Left kidney (tissue), 1 donor: ENCODE measurements at regions not wholly inside any gene's neighbourhood (a gene's known extent, or its start where the extent isn't known, plus 50 kb on each side); places are given as distances from the start of the nearest gene placed in this dataset.

Source experiments
- DNase-seq: peaks from one replicate; pipeline ENCODE4 v3.0.0-alpha.2; 2013

DNA sequence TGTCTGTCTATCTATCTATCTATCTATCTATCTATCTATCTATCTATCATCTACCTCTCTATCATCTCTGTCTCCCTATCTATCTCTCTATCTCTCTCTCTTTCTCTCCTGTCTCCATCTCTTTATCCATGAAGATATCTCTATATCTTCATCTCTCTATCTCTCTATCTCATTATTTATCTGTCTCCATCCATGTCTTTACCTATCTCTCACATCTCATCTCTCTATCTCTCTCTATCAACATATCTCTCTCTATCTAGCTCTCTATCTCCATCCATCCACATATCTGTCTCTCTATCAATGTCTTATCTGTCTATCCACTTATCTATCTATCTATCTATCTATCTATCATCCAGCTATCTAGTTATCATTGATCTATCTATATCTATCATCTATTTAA is 292.1 kb upstream of the IRX2 start:
- no peak for DNase-seq

- DNase-seq: no peak
Observed at GRCh38 chr5:3041001-3041400, 289.5 kb upstream of the IRX2 start.

DNA sequence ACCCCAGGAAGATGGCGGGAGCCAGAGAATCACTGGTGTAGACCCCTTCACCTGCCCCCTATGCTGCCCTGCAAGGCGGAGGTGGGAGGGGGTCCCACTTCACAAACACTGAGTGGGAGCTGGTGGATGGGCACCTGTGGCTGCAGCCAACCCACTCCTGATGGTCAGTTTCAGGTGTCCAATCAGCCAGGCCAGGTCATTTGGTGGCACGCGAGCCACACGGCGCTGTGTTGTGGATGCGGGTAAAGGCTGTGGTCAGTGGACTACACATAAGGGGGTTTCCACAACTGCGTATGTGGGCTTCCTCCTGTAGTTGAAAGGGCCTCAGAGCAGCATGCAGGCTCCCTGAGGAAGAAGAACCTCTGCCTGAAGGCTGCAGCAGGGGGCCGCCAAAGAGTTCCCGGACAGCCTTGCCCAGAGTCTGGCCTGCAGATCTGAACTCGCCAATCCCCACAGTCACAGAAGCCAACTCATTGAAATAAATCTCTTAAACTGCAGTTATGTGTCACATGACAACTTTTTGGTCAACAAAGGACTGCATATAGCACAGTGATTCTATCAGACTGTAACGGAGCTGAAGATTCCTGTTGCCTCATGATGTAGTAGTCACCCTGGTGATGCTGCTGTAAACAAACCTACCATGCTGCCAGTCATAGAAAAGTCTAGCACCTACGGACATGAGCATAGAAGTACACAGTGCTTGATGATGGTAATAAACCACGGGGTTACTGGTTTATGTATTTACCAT is 284.7 kb upstream of the IRX2 start:
- no peak for DNase-seq

DNA sequence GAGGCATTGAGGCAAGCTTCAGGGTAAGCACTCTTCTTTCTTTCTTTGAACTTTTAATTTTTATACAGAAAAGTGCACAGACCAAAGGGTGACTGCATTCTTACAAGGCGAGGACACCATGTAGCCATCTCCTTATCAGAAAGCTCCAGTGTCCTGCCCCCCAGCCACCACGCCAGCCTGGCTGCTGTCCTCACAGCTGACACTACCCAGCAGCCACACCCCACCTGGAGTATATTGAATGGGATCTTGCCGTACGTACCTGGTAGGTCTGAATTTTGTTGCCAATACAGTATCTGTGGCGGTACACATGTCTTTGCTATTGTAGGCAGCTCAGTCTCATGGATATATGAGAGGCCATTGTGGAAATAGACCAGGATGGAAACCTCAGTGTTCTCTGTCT is 284.0 kb upstream of the IRX2 start:
- no peak for DNase-seq

- DNase-seq: no peak
Observed at GRCh38 chr5:3034881-3035280, 283.4 kb upstream of the IRX2 start.

DNA sequence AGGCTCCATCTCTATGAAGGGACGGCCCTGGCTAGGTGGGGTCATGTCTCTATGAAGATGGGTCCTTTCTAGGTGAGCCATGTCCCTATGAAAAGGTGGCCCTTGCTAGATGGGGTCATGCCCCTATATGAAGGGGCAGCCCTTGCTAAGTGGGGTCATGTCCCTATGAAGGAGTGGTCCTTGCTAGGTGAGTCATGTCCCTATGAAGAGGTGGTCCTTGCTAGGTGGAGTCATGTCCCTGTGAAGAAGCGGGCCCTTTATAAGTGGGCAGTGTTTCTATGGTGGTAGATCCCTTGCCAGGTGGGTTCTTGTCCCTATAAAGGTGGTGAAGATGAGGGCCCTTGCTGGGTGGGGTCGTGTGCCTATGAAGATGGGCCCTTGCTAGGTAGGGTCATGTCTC is 283.0 kb upstream of the IRX2 start:
- DNase-seq: no peak

DNA sequence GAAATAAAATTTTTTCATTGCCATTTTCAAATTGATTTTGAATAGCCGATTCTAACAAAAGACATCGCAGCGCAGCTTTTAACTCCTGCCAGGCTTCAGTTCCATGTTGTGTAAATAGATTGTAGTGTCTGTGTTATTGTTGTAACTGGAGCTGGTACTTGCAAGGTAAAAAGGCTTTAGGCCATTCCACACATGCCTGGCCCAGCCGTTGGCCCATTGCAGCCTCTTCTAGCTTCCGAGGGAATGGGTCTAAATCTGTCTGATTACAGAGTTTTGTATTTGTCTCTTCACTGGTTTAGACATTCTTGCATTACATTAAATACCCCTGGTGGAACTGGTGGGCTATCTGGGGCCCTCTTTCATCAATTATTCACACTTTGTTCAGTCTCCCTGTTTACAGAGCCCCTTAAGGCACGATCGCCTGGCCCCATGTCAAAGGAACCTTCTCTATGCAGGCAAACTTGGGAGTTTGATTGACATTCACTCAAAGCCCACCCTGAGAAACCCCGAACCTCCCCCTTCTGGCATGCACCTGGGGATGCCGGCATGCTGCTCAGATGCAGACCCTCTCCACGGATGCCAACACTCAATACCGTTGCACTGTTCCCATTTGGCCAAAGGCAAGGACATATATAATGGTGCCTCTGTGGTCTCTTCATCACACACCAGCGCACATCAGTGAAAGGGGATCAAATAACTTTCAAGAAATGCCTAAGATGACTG is 281.7 kb upstream of the IRX2 start:
- no peak for DNase-seq

DNA sequence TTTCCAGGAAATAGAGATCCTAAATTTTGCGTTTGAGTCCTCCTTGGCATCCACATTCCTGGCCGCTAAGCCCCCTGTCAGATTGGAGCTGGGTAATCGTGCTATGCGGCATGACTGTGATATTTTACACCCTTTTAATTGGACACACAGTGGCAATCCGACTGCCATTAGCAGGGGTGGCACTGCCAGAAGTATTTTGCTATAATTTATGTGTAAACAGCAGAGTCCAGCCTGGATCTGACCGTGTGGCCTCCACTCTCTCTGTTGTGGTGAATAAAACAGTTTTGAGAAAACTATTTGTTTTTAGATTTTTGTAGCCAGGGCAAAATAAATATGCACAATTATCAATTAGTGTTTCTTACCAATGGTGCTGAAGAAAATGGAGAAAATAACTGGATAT is 281.0 kb upstream of the IRX2 start:
- no peak for DNase-seq

DNA sequence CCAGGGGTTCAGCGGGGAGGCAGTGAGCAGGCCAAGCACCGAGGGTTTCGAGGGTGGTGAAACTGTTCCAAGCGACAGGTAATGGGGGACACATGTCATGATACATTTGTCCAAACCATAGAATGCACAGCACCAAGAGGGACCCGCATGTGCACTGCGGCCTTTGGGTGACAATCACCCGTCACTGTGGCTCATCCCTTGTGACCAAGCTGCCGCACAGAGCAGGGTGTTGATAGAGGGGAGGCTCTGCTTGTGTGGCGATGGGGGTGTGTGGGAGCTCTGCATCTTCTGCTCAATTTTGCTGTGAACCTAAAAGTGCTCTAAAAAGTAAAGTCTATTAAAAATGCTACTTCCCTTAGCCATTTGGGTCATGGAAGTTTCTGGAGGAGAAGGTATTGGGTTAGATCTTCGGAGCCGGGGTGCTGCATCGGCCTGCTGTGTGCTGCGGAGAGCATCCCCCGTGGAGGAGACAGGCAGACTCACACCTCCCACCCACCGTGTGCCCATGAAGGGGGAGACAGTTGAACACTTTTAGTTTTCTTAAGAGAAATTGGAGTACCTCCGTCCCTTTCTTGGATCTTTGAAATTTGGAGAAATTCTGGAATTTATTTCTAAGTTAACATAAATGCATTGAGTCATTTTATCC is 280.4 kb upstream of the IRX2 start:
- DNase-seq: no peak

DNA sequence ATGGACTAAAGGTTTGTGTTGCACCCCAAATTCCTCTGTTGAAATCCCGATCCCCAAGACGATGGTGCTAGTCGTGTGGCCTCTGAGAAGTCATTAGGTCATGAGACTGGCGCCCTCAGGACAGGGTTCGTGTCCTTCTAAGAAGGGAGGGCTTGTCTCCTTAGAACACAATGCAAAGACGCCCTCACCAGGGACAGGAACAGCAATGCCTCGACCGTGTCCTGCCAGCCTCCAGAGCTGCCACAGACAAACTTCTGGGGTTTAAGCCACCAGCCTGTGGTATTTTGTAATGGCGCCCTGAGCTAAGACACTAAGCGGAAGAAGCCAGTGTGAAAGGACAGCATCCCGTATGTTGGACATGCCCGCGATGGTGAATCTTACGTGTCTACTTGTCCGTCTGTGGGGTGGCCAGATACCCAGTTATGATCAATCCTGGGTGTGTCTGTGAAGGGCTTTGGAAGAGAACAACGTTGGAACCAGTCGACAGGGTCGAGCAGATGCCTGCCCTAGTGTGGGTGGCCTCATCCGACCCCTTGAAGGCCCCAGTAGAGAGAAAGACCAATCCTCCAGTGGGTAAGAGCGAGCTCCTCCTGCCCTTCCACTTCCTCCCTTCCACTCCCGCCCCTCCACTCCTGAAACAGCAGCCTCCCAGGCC is 279.2 kb upstream of the IRX2 start:
- no peak for DNase-seq

DNA sequence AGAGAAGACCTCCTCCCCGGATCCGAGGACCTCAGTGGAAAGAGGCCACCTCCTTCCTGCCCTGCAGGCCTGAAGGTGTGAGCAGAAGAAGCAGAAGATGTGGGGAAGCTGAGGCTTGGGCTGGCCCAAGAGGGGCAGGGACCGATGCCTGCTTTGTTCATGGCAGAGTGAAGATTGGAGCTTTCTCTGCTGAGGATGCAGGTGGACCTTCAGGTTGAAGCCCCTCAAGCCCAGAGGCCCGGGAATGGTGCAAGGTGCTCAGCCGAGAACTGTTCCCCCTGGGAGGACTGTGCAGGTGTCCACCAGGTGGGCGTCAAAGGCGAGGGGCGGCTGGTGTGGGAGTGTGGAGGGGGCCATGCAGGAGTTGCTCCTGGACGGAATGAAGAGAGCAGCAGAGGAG is 277.9 kb upstream of the IRX2 start:
- no peak for DNase-seq

- DNase-seq: no peak
Observed at GRCh38 chr5:3027866-3028635, 276.6 kb upstream of the IRX2 start.

GRCh38 chr5:3027185-3027865 is 275.8 kb upstream of the IRX2 start:
- DNase-seq: no peak

DNA sequence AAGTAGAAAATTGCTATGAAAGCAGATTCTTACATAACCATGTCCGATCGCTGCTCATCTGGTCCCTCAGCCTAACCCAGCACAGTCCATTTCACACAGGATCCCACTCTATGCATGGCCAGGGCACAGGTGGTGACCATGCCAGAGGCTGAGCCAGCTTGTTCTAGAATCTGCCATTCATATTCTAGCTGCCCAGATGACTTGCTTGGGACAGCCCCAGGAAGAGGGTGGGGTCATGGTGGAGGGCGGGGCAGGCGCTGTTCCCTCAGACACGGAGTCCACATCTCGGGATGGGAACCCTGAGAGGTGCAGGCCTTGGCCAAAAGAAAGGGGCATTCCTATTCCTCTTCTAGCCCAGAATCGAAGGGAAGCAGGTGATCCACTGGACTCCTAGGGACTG is 275.2 kb upstream of the IRX2 start:
- DNase-seq: no peak

DNA sequence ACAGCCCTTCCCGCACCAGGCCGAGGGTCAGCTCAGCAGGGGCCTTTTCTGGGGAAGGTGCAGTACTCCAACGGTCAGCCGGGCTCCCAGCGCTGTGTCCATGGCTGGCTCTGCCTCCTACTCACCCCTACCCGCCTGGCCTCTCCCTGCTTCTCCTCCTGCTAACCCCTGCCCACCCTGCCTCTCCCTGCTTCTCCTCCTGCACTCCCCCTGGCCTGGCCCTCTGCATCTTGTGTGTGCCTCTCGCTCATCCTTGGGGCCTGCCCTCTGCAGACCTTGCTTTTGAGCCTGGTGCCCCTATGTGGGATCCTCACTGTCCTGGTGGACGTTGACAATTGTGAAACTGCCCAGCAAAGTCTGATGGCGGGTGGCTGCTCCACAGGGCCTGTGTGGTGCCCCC is 274.6 kb upstream of the IRX2 start:
- DNase-seq: no peak

- DNase-seq: no peak
Observed at GRCh38 chr5:3025392-3025791, 273.9 kb upstream of the IRX2 start.

DNA sequence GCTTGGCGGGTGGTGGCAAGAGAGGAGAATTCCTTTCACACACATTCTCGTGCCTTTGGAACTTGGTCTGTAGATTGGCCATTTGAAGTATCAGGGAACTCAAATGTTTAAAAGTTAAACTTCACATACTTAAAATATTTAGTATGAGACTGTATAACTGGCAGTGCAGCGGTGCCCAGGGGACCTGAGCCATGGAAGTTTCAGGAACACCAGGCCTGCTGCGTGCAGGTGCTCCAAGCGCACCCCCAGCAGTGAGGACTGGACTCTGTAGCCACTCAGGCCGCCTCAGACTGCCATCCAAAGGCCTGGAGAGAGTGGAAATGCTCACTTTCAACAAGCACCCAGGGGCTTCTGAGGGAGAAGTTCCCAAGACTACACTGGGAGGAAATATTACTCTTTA is 273.5 kb upstream of the IRX2 start:
- no peak for DNase-seq

DNA sequence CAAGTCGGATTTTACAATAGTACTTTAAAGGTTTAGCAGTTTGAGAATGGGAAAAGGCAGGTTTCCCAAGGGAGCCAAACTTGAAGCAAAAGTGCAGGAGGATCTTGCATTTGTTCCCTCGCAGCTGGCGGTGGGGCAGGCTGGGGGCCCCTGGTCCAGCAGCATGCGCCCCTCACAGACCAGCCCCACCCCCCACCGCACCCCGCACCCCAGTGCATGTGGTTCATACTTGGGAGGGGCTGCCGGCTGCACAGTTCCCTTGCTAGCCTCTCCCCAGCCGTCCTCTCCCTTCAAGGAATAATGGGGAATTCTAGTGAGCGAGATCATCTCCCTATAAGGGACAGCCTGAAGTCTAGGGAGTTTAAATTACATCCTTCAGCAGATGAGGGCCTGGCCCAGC is 273.1 kb upstream of the IRX2 start:
- DNase-seq: no peak

DNA sequence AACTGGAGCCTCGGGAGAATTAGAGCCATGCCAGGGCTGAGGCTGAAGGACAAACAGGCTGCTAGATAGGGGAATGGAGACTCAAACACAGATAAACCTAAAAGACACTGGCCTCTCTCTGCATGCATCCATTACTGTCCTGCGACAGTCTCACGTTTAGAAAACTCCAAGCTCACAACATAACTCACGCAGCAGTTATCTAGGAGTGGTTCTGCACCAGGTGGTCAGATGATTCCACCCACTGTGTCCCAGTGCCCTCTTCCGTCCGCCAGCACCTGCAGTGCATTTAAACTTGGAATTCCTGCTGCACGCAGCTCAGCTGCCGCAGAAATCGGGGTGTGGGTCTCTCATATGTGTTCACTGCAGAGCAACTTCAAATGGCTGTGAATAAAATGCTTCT is 272.6 kb upstream of the IRX2 start:
- DNase-seq: no peak

DNA sequence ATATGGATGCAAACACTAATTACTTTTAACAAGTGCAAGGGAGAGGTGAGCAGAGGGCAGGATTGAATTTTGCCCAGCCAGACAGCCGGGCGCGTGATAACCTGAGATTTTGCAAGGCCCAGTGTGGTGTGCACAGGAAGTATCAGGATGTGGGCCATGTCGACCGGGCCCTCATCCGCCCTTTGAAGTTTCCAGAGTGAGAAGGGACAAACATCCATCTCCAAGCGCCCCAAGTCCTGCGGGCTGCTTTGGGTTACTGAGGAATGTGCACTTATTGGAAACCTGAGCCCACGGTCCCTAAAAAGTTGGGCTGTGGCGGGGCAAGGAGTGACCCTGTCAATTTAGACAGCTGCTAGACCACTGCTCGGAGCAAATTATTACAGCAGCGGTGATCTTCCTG is 272.2 kb upstream of the IRX2 start:
- no peak for DNase-seq

GRCh38 chr5:3022665-3023064 is 271.2 kb upstream of the IRX2 start:
- DNase-seq: no peak

- no peak for DNase-seq
Observed at GRCh38 chr5:3020426-3020825, 268.9 kb upstream of the IRX2 start.
